ENCODE measurements at regions not wholly inside any gene's neighbourhood (a gene's known extent, or its start where the extent isn't known, plus 50 kb on each side); places are given as distances from the start of the nearest gene placed in this dataset.

DNA sequence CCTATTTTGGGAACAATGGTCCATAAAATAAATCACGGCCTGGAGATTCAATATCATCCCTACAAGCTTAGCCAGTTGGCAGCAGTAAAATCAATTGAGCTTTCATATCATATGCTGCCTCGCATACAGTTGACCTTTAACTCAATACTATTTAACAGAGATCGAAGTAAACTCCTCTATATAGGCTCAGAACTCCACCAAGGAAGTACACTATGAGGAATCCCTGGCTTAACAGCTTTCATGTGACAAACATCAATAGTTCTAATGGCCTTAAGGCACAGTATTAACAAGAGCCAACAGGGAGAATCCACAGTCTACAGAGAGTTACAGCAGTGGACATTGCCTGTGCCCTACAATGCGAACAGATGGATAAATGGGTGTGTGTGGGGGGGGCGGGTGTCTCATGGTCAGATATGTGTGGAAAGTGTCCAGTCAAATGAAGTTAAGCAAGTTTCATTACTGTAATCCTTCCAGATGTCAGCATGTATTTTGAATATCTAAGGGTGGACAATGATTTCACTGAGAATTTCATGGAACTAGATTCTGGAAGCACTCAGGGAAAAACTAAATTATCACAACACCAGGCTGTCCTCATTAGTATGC is 98.2 kb upstream of the FAM9B start:
- H3K9ac ChIP-seq = no peak overlapping the region
- DNase-seq (ENCODE audit: low spot score) = no peak
- no peaks in the 10 kb centered on the region for H3K36me3 ChIP-seq
- Mint-ChIP-seq H3K27me3 (ENCODE audit: insufficient read depth, low read depth) (no peaks in the 10 kb centered on the region), H3K4me1 (peaks cover 6% of the 10 kb centered on the region), H3K4me3 (no peak overlapping the region), H3K9me3 (peaks cover 7% of the 10 kb centered on the region), H3K36me3 (peaks cover 3% of the 10 kb centered on the region), H3K27ac (peak overlapping the region; percentile 8)
- H3K4me3 ChIP-seq = no peak overlapping the region
- no peaks in the 10 kb centered on the region for H3K79me2 ChIP-seq (ENCODE audit: low read depth)
- H3K4me1 ChIP-seq = no peaks in the 10 kb centered on the region
- H3K4me2 ChIP-seq = no peak overlapping the region
- no peak for TF ChIP-seq EZH2phosphoT487 (IDR thresholded peaks at IDR 0.05)
- TF ChIP-seq, protein P1, sequence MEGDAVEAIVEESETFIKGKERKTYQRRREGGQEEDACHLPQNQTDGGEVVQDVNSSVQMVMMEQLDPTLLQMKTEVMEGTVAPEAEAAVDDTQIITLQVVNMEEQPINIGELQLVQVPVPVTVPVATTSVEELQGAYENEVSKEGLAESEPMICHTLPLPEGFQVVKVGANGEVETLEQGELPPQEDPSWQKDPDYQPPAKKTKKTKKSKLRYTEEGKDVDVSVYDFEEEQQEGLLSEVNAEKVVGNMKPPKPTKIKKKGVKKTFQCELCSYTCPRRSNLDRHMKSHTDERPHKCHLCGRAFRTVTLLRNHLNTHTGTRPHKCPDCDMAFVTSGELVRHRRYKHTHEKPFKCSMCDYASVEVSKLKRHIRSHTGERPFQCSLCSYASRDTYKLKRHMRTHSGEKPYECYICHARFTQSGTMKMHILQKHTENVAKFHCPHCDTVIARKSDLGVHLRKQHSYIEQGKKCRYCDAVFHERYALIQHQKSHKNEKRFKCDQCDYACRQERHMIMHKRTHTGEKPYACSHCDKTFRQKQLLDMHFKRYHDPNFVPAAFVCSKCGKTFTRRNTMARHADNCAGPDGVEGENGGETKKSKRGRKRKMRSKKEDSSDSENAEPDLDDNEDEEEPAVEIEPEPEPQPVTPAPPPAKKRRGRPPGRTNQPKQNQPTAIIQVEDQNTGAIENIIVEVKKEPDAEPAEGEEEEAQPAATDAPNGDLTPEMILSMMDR (IDR thresholded peaks at IDR 0.05) = no peak
- TF ChIP-seq EZH2 (IDR thresholded peaks at IDR 0.05) = no peak
- no peak overlapping the region for H2AFZ ChIP-seq (replicated peaks)
- no peaks in the 10 kb centered on the region for H4K20me1 ChIP-seq (ENCODE audit: low read depth)
- no peaks in the 10 kb centered on the region for H3K9me3 ChIP-seq (ENCODE audit: low read depth)
- H3K27ac ChIP-seq = no peak overlapping the region
- H3K27me3 ChIP-seq = no peaks in the 10 kb centered on the region
- H3F3A ChIP-seq (ENCODE audit: low read depth) = no peaks in the 10 kb centered on the region

- H3K9me3 ChIP-seq (ENCODE audit: low read depth) = no peaks in the 10 kb centered on the region
- DNase-seq (ENCODE audit: low spot score) = no peak
- no peaks in the 10 kb centered on the region for H3F3A ChIP-seq (ENCODE audit: low read depth)
- no peak overlapping the region for H2AFZ ChIP-seq (replicated peaks)
- H3K79me2 ChIP-seq (ENCODE audit: low read depth) = no peaks in the 10 kb centered on the region
- no peaks in the 10 kb centered on the region for H3K36me3 ChIP-seq
- no peaks in the 10 kb centered on the region for H3K27me3 ChIP-seq
- no peak overlapping the region for H3K9ac ChIP-seq
- no peak overlapping the region for H3K4me2 ChIP-seq
- no peak for TF ChIP-seq EZH2phosphoT487 (IDR thresholded peaks at IDR 0.05)
- TF ChIP-seq EZH2 (IDR thresholded peaks at IDR 0.05) = no peak
- TF ChIP-seq, protein P1 (IDR thresholded peaks at IDR 0.05) = no peak
- H3K27ac ChIP-seq = no peak overlapping the region
- Mint-ChIP-seq H3K27me3 (ENCODE audit: insufficient read depth, low read depth) (peaks cover 2% of the 10 kb centered on the region), H3K9me3 (peaks cover 7% of the 10 kb centered on the region), H3K27ac (no peak overlapping the region), H3K36me3 (peaks cover 3% of the 10 kb centered on the region), H3K4me3 (no peak overlapping the region), H3K4me1 (peaks cover 6% of the 10 kb centered on the region)
- H3K4me3 ChIP-seq = no peak overlapping the region
- H3K4me1 ChIP-seq = no peaks in the 10 kb centered on the region
- no peaks in the 10 kb centered on the region for H4K20me1 ChIP-seq (ENCODE audit: low read depth)
Measured at GRCh38 chrX:9133426-9133825, 99.5 kb upstream of the FAM9B start.

DNA sequence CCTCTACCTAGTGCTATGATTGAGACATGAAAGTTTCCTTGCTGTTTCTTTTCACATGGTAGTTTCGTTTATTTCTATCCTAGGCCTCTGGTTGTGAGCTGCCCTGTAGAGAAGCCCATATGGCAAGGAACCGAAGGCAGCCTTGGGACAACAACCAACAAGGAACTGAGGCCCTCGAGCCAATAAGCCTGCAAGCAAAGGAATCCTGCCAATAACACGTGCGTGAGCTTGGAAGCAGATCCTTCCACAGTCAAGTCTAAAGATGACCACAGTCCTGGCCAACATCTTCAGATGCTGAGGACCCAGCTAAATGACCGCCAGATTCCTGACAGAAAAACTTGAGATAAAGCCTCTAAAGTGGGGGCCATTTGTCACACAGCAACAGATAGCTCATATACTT is 100.4 kb upstream of the FAM9B start:
- Histone ChIP-seq H2AFZ (replicated peaks) (no peak overlapping the region), H3F3A (ENCODE audit: low read depth) (no peaks in the 10 kb centered on the region), H3K4me2 (no peak overlapping the region), H3K9me3 (ENCODE audit: low read depth) (no peaks in the 10 kb centered on the region), H3K79me2 (ENCODE audit: low read depth) (no peaks in the 10 kb centered on the region), H3K4me3 (no peak overlapping the region), H4K20me1 (ENCODE audit: low read depth) (no peaks in the 10 kb centered on the region), H3K9ac (no peak overlapping the region), H3K27me3 (no peaks in the 10 kb centered on the region), H3K36me3 (no peaks in the 10 kb centered on the region), H3K27ac (no peak overlapping the region), H3K4me1 (no peaks in the 10 kb centered on the region)
- H3K27ac Mint-ChIP-seq = no peak overlapping the region
- H3K27me3 Mint-ChIP-seq (ENCODE audit: insufficient read depth, low read depth) = peaks cover 2% of the 10 kb centered on the region
- no peak for DNase-seq (ENCODE audit: low spot score)
- H3K4me3 Mint-ChIP-seq = no peak overlapping the region
- H3K36me3 Mint-ChIP-seq = peaks cover 3% of the 10 kb centered on the region
- H3K9me3 Mint-ChIP-seq = peaks cover 7% of the 10 kb centered on the region
- TF ChIP-seq EZH2 (IDR thresholded peaks at IDR 0.05) = no peak
- TF ChIP-seq, protein P1 (IDR thresholded peaks at IDR 0.05) = no peak
- no peak for TF ChIP-seq EZH2phosphoT487 (IDR thresholded peaks at IDR 0.05)
- H3K4me1 Mint-ChIP-seq = peaks cover 6% of the 10 kb centered on the region

All from neural progenitor cell (in vitro differentiated cells).